ENCODE measurements at regions not wholly inside any gene's neighbourhood (a gene's known extent, or its start where the extent isn't known, plus 50 kb on each side); places are given as distances from the start of the nearest gene placed in this dataset.

DNA sequence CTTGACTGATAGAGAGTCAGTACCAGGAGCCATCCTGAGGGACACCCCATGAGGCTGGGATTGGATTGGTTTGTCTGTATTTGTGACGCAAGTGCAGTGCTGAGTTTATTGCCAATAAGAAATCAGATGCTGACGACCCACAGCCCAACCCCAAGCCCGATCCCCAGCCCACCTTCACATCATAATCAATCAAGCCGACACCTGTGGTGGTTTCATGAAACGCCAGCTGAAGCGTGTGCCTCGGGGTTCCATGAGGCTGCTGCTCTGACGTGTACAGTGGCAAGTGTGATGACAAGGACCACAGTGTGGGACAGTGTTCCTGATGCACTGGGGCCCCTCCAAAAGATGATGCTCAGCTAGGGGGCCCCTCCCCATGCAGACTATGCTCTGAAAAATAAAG is 62.1 kb upstream of the C14orf180 start:
- DNase-seq (ENCODE audit: extremely low read depth, low read depth), result no peak
- H3K4me3 ChIP-seq (replicated peaks; ENCODE audit: low read depth, low read length), result no peak overlapping the region
- TF ChIP-seq, protein P1, sequence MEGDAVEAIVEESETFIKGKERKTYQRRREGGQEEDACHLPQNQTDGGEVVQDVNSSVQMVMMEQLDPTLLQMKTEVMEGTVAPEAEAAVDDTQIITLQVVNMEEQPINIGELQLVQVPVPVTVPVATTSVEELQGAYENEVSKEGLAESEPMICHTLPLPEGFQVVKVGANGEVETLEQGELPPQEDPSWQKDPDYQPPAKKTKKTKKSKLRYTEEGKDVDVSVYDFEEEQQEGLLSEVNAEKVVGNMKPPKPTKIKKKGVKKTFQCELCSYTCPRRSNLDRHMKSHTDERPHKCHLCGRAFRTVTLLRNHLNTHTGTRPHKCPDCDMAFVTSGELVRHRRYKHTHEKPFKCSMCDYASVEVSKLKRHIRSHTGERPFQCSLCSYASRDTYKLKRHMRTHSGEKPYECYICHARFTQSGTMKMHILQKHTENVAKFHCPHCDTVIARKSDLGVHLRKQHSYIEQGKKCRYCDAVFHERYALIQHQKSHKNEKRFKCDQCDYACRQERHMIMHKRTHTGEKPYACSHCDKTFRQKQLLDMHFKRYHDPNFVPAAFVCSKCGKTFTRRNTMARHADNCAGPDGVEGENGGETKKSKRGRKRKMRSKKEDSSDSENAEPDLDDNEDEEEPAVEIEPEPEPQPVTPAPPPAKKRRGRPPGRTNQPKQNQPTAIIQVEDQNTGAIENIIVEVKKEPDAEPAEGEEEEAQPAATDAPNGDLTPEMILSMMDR (IDR thresholded peaks at IDR 0.05; ENCODE audit: low read depth, low read length, missing control alignments), result no peak

DNA sequence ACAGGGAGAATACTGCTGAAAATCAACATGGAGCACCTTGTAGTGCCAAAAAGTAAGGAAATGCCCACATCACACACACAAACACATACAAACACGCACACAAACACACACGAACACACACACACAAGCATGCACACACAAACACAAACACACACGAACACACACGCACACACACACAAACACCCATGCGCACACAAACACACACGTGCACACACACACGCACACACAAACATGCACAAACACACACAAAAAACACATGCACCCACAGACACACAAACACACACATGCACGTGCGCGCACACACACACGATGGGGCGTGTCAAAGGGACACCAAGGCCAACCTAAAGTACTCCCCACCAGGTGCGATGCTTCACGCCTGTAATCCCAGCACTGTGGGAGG is 61.7 kb upstream of the C14orf180 start:
- no peak for DNase-seq (ENCODE audit: extremely low read depth, low read depth)
- no peak overlapping the region for H3K4me3 ChIP-seq (replicated peaks; ENCODE audit: low read depth, low read length)
- TF ChIP-seq, protein P1 (IDR thresholded peaks at IDR 0.05; ENCODE audit: low read depth, low read length, missing control alignments), result no peak

DNA sequence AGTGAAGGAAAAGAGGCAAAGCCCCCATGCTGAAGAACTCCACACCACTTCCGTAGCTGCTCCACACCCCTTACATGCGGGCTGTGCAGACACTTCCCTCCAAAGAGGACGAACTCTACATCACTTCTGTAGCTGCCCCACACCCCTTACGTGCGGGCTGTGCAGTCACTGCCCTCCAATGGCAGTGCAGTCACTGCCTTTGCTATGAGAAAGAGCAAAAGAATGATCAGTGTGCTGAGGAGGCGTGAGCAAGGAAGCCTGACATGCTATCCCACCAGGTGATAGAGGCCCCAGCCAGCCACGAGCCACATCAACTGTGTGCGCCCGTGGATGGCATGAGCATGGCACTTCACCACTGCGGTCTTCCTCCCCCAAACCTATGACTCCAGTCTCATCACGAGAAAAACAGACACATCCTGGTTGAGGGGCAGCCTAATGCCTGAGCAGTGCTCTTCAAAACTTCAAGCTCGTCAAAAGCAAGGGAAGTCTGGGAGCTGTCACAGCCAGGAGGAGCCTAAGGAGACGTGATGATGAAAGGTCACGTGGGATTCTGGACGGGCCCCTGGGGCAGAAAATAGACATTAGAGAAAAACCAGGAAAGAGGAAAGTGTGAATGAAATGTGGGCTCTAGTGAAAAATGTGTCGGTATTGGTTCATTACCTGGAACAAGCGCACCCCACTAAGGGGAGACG is 60.8 kb upstream of the C14orf180 start:
- no peak overlapping the region for H3K4me3 ChIP-seq (replicated peaks; ENCODE audit: low read depth, low read length)
- DNase-seq (ENCODE audit: extremely low read depth, low read depth), result no peak

DNA sequence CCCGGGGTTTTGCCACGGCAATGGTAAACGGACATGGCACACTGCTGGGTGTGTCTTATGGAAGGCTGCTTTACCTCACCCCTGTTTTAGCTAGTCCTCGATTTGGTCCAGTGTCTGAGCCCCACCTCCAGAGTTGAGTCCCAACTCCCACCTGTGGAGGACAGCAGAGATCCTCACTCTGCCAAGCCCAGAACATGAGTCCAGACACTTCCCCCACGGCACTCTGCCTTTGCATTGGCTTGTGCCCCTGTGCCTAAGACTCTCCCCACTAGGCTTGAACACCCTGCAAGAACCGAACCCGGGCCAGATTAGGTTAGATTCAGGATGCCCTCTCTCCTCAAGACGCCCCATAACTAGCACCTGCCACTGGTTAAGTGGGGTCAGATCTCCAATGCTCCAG is 59.8 kb upstream of the C14orf180 start:
- TF ChIP-seq, protein P1 (IDR thresholded peaks at IDR 0.05; ENCODE audit: low read depth, low read length, missing control alignments), result no peak
- no peak overlapping the region for H3K4me3 ChIP-seq (replicated peaks; ENCODE audit: low read depth, low read length)
- DNase-seq (ENCODE audit: extremely low read depth, low read depth), result no peak

More for the DNA sequence above, 60.8 kb upstream of the C14orf180 start:
- TF ChIP-seq, protein P1 (IDR thresholded peaks at IDR 0.05; ENCODE audit: low read depth, low read length, missing control alignments), result no peak

DNA sequence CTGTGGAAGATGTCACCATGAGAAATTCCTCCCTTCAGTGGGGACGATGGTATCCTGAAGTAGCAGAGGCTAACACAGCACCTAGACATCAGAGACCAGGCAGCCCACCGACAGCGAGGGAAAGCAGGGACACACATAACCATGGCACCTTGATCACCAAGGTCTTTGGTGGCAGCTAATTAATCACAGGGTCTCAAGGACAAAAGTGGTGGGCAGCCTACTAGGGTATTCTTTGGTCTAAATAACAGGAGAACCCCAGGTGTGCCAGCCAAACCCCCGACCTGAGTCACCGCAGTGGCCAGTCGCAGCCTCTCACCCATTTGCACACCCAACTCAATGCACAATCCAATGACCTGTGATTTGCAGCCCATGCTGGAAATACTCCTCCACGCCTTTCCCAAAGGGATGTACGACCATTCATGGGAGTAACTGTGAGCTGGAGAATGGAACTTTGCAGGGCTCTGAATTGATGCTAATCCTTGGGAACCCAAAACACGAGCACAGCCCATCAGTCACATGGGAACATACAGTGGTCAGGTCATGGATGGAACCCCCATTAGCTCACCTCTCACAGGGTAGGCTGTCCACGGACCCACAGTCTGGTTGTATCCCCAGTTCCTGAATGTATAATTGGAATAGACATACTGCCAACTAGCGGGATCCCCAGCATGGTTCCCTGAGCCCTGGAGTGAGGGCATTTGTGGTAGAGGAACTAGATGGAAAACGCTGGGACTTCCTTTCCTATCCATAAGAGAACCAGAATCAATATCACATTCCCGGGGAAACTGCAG is 58.7 kb upstream of the C14orf180 start:
- TF ChIP-seq, protein P1 (IDR thresholded peaks at IDR 0.05; ENCODE audit: low read depth, low read length, missing control alignments), result no peak
- H3K4me3 ChIP-seq (replicated peaks; ENCODE audit: low read depth, low read length), result no peak overlapping the region
- DNase-seq (ENCODE audit: extremely low read depth, low read depth), result no peak

DNA sequence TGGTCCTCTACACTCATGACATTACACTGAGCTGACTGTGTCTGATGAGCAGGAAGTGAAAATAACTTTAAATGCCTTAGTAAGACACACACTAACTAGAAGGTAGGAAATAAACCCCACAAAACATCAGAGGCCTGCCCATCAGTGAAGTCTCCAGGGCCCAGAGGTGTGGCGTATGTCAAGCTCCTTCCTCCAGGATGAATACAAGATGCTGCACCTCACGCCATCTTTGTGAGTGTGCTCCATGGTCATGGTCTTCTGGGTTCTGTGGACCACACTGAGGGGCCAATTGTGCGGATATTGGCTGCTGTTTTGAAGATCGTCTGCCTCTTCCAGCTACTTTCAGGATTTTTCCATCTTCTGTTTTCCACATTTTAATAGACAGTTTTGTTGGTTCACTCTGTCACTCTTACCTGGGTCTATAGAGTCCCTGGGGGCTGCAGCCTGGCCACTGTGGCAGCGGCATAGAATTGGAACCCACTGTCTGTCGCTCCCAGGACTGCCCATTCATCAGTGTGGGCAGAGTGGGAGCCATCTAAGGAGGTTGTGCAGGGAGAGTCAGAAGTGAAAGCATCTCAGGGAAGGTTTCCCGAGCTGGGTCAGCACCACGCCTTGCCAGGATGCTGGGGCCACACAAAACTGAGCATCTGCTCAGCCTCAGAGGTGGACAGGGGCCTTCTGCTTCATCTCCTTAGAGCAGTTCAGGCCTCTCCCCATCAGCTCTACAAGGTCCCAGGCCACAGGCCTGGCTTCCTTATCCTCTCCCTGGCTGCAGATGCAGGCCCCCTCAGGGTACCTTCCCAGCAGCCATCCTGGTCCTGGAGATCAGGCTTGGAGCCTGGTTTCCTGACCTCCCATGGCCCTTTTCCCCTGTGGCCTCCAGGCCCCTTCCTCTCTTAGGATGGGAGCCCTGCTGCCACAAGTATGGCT is 57.5 kb upstream of the C14orf180 start:
- no peak for DNase-seq (ENCODE audit: extremely low read depth, low read depth)

More for the DNA sequence above, 57.5 kb upstream of the C14orf180 start:
- H3K4me3 ChIP-seq (replicated peaks; ENCODE audit: low read depth, low read length), result no peak overlapping the region
- TF ChIP-seq, protein P1 (IDR thresholded peaks at IDR 0.05; ENCODE audit: low read depth, low read length, missing control alignments), result no peak
